ENCODE measurements at regions not wholly inside any gene's neighbourhood (a gene's known extent, or its start where the extent isn't known, plus 50 kb on each side); places are given as distances from the start of the nearest gene placed in this dataset.

GRCh38 chr1:17963513-17963912 is 144.1 kb upstream of the IGSF21 start:
- Histone ChIP-seq H3K4me3 (ENCODE audit: low read depth, low read length) (no peak overlapping the region), H3K4me1 (no peaks in the 10 kb centered on the region), H3K36me3 (no peaks in the 10 kb centered on the region), H3K27me3 (no peaks in the 10 kb centered on the region), H3K9me3 (no peaks in the 10 kb centered on the region)
- no peak for TF ChIP-seq CTCF (IDR thresholded peaks at IDR 0.05; ENCODE audit: low read depth, low read length)
- DNase-seq = no peak

GRCh38 chr1:17965515-17966100 is 142.0 kb upstream of the IGSF21 start:
- no peak for DNase-seq
- no peak for TF ChIP-seq CTCF (IDR thresholded peaks at IDR 0.05; ENCODE audit: low read depth, low read length)
- Histone ChIP-seq H3K9me3 (no peaks in the 10 kb centered on the region), H3K4me3 (ENCODE audit: low read depth, low read length) (no peak overlapping the region), H3K36me3 (no peaks in the 10 kb centered on the region), H3K27me3 (no peaks in the 10 kb centered on the region), H3K4me1 (no peaks in the 10 kb centered on the region)

- Histone ChIP-seq H3K4me3 (ENCODE audit: low read depth, low read length) (no peak overlapping the region), H3K36me3 (no peaks in the 10 kb centered on the region), H3K9me3 (no peaks in the 10 kb centered on the region), H3K4me1 (no peaks in the 10 kb centered on the region), H3K27me3 (no peaks in the 10 kb centered on the region)
- TF ChIP-seq CTCF (IDR thresholded peaks at IDR 0.05; ENCODE audit: low read depth, low read length) = no peak
- no peak for DNase-seq
Measured at GRCh38 chr1:17966341-17966740, 141.3 kb upstream of the IGSF21 start.

- no peaks in the 10 kb centered on the region for H3K9me3 ChIP-seq
- H3K36me3 ChIP-seq = no peaks in the 10 kb centered on the region
- no peak for DNase-seq
- no peak for TF ChIP-seq CTCF (IDR thresholded peaks at IDR 0.05; ENCODE audit: low read depth, low read length)
- no peaks in the 10 kb centered on the region for H3K27me3 ChIP-seq
- H3K4me1 ChIP-seq = no peaks in the 10 kb centered on the region
- H3K4me3 ChIP-seq (ENCODE audit: low read depth, low read length) = no peak overlapping the region
Measured at GRCh38 chr1:17967623-17968255, 139.9 kb upstream of the IGSF21 start.

GRCh38 chr1:17970757-17971156 is 136.8 kb upstream of the IGSF21 start:
- Histone ChIP-seq H3K9me3 (no peaks in the 10 kb centered on the region), H3K27me3 (no peaks in the 10 kb centered on the region), H3K4me1 (no peaks in the 10 kb centered on the region), H3K36me3 (no peaks in the 10 kb centered on the region), H3K4me3 (ENCODE audit: low read depth, low read length) (no peak overlapping the region)
- no peak for TF ChIP-seq CTCF (IDR thresholded peaks at IDR 0.05; ENCODE audit: low read depth, low read length)
- no peak for DNase-seq

- H3K9me3 ChIP-seq = no peaks in the 10 kb centered on the region
- H3K4me3 ChIP-seq (ENCODE audit: low read depth, low read length) = no peak overlapping the region
- H3K36me3 ChIP-seq = no peaks in the 10 kb centered on the region
- no peaks in the 10 kb centered on the region for H3K27me3 ChIP-seq
- no peaks in the 10 kb centered on the region for H3K4me1 ChIP-seq
- no peak for DNase-seq
- TF ChIP-seq CTCF (IDR thresholded peaks at IDR 0.05; ENCODE audit: low read depth, low read length) = no peak
Measured at GRCh38 chr1:17973694-17974093, 133.9 kb upstream of the IGSF21 start.
